ENCODE measurements at regions not wholly inside any gene's neighbourhood (a gene's known extent, or its start where the extent isn't known, plus 50 kb on each side); places are given as distances from the start of the nearest gene placed in this dataset.
"Not testable (repeated sequence)": the region's sequence is repeated elsewhere in the genome, so short reads cannot be mapped to it uniquely, and the experiment has no call there.

DNA sequence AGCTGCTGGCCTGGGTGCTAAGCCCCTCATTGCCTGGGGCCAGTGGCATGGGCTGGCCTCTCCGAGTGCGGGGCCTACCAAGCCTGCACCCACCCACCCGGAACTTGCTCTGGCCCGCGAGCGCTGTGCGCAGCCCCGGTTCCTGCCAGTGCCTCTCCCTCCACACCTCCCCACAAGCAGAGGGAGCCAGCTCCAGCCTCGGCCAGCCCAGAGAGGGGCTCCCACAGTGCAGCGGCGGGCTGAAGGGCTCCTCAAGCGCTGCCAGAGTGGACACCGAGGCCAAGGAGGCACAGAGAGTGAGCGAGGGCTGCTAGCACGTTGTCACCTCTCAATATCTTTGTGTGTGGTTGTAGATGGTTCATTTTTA, 74.8 kb upstream of the ATP1A1 start:
- DNase-seq (ENCODE audit: low spot score): not testable (repeated sequence)

DNA sequence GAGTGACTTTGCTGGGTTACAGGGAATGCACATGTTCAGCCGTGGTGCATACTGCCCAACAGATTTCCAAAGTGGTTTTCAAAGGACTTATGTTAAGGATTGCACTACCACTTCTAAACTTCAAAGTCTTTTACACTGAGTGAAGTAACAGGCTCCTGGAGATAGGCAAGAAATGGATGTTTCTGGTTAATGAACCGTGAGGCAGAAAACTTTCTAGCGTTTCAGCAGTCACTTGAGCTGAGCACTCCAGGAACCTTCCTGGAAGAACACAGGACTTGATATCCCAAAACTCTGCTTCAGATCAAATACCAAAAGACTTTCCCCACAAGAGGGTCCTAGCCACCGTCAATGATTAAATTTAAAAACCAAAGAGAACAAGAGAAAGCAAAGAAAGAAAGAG, 74.3 kb upstream of the ATP1A1 start:
- no peak for DNase-seq (ENCODE audit: low spot score)

DNA sequence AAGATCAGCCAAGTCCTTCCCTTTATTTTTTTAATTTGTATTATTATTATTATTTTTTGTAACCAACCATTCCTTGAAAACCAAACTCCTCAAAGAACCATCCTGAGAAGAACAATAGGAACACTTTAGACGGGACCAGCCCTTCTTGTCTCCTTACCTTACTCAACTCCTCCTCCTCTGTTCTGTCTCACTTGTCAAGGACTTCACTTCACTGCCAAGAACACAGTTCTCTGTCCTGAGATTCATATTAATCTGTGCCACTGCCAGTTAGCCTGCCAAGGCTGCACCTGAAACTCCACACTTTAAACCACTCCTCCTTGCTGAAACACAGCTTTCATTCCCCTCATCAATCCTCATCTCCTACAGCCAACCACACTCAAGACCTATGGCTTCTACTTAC, 73.8 kb upstream of the ATP1A1 start:
- no peak for DNase-seq (ENCODE audit: low spot score)

DNA sequence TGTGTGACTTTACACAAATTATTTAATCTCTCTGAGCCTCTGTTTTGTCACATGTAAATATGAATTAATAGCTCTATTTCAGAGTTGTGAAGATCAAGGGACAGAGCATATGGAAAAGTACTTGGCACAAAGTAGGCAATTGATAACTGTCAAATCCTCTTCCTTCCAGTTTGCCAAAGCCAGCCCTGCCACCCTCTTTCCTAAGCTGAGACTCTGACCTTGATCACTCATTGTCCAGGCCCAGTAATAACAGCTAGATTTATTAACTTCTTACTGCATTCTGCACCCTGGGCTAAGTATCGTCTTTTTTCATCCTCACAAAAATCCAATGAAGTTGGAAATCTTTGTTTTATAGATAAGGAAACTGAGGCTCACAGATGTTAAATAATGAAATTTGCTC, 70.8 kb upstream of the ATP1A1 start:
- DNase-seq (ENCODE audit: low spot score): no peak

DNA sequence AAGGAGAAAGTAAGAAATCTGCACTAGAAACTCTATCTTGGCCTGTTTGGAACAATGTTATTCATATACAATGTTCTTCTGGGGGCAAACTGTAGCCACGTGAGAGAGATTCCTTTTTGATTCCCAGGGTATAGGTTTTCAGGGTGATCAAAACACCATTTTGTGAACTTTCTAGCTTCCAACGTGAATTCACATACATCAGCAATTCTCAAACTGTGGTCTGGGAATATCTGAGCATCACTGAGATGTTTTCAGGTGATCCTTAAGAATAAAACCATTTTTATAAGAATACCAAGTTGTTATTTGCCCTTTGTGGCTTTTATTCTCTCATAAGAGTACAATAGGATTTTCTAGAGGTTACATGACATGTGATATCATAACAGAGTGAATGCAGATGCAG, 66.9 kb upstream of the ATP1A1 start:
- no peak for DNase-seq (ENCODE audit: low spot score)

DNA sequence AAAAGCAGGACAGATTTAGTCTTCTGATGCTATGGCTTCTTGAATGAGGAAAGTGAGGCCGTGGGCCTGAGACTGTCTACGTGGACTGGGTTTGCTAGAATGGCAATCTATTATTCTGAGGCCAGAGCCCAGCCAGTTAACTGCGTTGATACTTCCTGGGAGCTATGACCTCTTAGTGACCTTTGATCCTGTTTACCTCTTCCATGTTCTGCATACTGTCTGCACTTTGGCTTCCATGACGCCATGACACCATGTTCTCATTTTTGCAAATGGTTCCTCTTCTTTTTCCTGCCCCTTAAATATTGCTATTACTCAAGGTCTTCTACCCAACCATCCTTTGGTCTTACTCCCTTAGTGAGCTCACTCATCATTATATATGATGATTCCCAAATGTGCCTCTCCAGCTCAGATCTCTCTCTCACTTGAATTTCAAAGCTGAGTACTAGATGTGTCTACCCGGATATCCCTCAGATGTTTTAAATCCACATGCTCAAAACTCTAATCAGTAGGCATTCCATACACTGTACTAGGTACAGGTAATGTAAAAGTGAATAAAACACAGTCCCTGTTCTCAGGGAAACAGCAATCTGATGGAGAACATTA, 66.1 kb upstream of the ATP1A1 start:
- DNase-seq (ENCODE audit: low spot score): no peak

DNA sequence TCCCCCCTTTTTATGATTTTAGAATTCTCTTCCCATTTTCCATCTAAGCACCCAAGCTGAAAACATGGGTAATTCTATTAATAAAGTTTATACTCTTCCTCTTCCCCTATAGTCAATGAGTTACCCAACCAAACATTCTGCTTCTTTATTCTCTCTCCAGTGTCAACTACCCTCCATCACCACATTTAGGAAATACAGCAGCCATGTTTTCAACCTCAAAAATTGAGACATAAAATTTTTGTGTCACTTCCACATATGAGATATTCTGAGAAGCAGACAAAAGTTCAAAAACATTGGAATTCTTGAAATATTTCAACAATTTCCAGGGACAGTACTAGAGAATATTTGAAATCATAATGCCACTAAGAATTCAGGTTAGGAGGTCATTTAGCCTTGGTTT, 64.8 kb upstream of the ATP1A1 start:
- DNase-seq (ENCODE audit: low spot score): no peak

DNA sequence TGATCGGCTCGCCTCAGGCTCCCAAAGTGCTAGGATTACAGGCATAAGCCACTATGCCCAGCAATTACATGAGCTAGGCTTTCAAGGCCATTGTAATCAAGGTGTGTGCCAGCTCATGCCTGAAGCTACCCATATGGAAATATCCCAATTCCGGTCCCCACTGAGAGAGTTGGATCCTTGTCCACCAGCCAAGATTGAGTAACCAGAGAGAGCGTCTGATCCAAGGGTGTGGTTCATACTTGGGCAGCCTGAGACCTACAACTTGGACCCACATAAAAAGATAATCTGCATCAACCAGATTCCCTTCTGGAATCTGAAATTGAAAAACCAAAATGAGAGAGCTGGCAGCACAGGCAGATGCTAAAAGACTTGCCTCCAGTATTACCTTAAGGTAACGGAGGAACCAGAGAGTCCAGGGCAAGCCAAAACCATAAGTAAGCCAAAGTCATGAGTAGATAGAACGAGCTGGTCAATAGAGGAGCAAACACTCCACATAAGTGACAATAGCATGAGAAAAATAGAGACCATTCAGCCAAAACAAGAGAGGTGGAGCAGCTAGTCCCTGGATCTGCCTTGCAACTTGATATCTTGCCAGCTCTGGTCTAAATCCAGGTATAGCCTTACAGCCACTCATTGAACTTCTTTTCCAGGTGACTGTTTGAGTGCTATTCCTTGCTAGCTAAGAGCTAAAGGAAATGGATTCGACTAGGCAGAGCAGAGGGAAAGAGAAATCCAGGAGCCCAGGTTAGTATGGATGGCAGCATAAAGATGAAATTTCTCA, 63.8 kb upstream of the ATP1A1 start:
- no peak for DNase-seq (ENCODE audit: low spot score)

DNA sequence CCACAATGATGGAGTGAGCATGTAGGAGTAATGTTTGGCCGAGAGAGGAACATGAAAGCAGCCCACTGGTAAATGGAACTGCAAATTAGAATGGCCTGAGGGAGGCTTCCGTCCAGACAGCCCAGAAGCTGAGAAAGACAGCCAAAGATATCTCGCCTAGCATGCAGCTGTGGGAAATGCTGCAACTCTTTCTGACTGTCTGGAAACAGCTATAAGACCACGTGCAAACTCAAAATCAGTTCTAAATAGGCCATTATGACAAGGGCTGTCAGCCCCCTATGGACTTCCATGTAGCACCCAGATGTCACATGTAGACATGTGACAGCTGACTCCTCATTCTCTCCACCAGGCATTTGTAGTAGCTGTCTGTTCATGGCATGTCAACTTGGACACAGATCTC, 62.9 kb upstream of the ATP1A1 start:
- DNase-seq (ENCODE audit: low spot score): no peak

DNA sequence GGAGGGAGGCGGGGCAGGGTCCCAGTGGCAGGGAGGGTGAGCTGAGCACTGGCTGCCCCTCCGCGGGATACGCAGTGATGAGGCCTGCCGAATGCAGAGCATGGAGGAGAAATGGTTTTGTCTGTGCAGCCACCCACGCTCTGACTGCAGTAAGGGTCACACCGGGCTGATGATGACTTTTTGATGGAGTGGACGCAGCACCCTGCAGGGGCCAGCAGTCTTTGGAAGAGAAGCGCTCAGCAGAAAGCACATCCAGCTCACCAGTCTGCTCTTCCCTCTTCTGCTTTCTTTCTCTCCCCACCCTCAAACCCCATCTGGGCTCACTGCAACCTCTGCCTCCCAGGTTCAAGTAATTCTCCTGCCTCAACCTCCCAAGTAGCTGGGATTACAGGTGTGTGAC, 61.9 kb upstream of the ATP1A1 start:
- DNase-seq (ENCODE audit: low spot score): no peak

DNA sequence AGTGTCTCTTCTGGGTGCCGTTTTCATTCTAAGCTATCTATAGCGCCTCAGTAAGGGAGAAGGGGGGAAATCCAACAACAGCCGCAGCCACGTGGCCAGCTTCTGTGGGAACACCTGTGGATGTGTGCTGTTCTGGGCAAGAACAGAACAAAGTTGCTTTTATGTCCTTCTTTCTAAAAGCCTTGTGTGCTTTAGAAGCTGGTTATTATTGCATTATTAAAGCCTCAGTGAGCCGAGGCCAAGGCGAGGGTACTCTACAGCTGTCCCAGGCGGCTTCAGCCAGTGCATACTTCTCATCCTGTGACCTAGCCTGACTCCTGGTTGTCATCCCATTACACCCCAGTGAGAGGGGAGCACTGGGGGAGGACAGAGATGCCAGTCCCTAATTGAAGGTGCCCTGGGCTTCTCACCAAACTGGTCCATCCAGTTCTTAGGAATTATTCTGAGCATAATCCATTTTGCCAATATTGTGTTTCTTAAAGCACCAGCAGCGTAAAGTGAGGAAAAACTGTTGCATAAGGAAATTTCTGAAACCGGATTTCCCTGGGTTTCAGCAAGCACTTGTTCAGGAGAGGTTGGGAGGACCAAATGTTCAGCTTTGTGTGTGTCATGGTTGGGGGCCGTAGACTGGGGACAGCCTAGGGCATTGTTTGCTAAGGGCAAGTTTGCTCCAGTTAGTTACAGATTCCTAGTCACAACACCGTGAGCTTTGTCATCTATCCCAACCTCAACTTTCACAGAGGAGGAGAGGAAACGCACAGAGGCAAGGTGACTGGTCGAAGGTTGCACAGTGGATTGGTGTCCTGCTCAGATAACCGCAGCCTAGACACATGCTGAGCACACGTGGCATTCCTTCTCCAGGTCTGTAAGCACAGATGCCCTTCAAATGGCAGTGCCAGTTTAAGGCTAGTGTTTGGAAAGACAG, 61.0 kb upstream of the ATP1A1 start:
- DNase-seq (ENCODE audit: low spot score): no peak

DNA sequence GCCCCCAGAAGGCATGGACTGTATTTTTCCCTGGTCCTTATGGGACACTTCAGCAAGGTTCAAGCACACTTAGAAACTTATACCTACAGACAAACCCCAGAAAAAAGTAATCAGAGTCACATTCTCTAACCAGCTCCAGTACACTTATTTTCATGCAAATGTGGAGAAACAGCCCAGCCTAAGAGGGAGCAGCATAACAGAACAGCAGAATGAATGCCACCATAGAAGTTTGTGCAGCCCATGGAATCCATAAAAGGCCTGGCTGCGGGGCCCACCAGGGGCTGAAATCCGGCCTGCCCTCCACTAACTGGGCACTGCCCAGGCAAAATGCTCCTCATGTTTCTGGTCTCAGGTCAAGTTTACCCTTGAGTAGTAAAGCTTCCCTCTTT, 60.4 kb upstream of the ATP1A1 start:
- no peak for DNase-seq (ENCODE audit: low spot score)

DNA sequence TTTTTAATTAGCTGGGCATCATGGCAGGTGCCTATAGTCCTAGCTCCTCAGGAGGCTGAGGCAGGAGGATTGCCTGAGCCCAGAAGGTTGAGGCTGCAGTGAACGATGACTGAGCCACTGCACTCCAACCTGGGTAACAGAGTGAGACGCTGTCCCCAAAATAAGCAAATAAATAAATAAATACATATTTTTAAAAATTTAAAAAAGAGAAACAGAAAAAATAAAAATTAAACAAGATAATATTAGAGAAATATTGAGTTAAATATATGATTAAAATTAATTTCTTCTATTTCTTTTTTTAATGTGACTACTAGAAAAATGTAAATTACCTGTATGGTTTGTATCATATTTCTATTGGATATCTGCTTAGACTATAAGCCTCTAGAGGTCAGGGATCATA, 59.3 kb upstream of the ATP1A1 start:
- no peak for DNase-seq (ENCODE audit: low spot score)

DNA sequence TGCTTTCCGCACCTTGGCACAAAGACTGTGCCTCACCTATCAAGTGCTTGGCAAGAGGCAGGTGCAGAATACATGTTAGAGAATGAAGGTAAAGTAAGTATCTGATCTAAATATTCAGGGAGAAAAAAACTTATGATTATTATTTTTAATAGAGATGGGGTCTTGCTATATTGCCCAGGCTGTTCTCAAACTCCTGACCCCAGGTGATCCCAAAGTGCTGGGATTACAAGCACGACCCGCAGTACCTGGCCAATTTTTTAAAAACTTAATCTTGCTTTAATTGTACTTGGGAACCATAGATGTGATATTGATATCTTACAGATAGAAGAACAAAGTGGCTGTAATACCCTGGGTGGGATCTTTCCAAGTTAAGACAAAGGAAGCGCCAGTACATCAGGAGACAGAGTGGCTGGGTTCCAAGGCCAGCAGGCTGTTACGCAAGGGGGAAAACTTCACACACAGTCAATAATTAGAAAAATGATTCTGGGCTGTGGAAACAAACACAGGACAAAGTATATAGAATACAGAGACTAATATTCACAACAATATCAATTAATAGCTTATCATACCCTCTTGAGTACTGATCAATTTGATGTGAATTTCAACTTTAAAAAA, 58.6 kb upstream of the ATP1A1 start:
- no peak for DNase-seq (ENCODE audit: low spot score)

DNA sequence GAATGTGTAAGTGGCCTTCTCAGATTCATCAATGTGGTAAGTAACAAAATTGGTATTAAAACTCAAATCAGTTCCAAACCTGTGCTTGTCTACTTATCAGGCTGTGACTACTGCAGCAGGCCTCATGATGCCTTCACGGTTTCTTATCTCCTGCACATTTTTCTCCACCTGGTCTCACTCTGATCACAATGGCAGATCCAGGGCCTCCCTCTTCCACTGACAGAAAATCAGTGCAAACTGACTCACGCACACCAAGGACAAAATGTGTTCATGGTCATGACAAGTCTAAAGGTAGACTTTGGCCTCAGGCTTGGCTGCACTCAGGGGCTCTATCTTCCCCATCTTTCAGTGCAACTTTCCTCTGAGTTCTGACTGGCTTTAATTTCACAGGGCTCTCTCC, 56.7 kb upstream of the ATP1A1 start:
- no peak for DNase-seq (ENCODE audit: low spot score)

DNA sequence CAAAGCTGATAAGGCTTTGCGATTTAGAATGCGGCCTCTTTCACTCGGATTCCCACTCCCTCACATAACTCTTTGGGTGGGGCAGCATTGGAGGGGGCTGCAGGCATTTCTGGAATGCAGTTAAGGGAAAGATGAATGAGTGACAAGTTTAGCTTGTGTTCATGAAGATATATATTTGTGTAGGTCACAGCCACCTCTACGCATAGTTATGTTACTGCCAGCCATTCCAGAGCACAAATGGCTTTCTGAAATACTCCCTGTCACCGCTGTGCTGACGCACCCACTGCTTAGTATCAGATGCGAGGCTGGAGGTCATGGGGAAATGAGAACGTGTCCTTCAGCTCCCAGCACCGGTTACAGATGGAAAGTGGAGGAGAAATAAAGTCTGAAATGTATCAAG, 54.1 kb upstream of the ATP1A1 start:
- no peak for DNase-seq (ENCODE audit: low spot score)

DNA sequence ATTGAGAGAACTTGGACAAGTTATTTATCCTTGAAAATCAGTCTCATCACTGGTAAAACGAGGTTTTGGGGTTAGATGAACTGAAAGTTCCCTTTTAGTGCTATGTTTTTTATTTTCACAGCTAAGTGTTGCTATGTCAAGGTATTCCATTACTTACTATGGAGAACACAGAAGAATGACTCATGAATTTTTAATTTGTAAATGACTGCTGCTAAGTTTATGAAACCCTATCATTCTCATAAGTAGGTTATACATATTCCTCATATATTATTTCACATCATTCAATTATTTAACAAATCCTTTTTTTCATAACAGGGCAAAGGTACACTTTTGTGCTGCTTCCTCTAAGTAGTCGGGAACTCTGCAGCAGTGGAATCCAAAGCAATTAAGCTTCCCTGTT, 52.2 kb upstream of the ATP1A1 start:
- no peak for DNase-seq (ENCODE audit: low spot score)

DNA sequence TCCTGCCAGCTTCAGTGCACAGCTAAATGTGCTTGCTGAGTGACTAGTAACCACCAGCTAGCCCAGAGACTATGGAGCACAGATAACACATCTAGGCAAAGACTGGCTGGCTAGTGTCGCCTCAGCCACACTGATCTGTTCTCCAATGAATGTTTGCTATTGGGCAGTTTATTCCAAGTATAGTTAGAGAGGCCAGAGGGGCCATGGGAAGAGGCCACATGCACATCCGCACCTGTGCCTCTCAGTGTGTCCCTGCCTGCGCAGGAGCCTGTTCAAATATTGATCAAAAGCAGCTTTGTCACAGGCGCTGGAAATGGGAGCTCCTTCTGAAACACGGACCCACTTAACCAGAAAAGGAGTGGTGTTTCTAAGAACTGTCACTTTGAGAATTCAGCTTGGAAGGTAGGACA, 51.3 kb upstream of the ATP1A1 start:
- no peak for DNase-seq (ENCODE audit: low spot score)

DNA sequence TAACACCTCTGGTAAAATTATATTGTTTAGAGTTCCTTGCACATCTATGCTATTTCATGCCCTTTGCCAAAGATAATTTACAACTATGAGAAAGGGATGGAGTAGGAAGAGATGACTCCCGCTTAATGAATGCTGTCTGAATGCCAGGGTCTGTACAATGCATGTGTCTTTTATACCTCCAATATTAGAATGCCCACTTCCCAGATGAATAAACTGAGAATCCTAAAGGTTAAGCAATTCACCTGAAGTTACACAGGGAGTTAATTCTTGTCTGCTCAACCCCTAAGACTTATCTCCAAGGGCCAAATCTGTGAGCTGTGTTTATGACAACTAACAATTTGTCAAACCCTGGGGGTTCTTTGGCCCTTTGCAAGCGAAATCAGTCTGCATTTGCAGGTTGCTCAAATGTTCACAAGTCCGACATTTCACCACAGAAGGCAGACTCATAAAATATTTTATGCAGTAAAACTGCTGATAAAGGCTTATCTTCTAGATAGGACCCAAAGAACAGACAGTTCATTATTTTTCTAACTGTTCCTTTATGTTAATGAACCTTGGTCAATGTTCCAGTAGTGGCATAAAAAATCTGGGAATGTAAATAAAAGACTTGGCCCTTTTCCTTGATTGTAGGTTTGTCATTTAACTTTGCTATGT, 50.2 kb upstream of the ATP1A1 start:
- no peak for DNase-seq (ENCODE audit: low spot score)
